Mesenchymal stem cell (in vitro differentiated cells and primary cell): ENCODE measurements at regions not wholly inside any gene's neighbourhood (a gene's known extent, or its start where the extent isn't known, plus 50 kb on each side); places are given as distances from the start of the nearest gene placed in this dataset.

Experiments used
- DNase-seq: peaks from one replicate; pipeline ENCODE4 v3.0.0-alpha.2; 2013
- H2AFZ ChIP-seq: one replicate; pipeline ENCODE4 v1.6.1; 2013; ENCODE audit warnings: low read depth, mild to moderate bottlenecking, control low read depth, inconsistent platforms, low read length, moderate library complexity
- H2AK5ac ChIP-seq: 2 replicates; pipeline ENCODE4 v1.6.1; 2013; ENCODE audit warnings: low read length, moderate library complexity, mild to moderate bottlenecking, inconsistent platforms; ENCODE audit not compliant: severe bottlenecking
- H2BK120ac ChIP-seq: one replicate; pipeline ENCODE4 v1.6.1; 2013; ENCODE audit warnings: low read depth, mild to moderate bottlenecking, inconsistent platforms, low read length, moderate library complexity
- H2BK12ac ChIP-seq, 2 experiments: one replicate each; pipeline ENCODE4 v1.6.1; 2013; ENCODE audit warnings: inconsistent platforms in 2 of 2, low read length in 2 of 2, mild to moderate bottlenecking in 2 of 2, moderate library complexity in 2 of 2, control low read depth in 1 of 2
- H2BK15ac ChIP-seq: one replicate; pipeline ENCODE4 v1.6.1; 2013; ENCODE audit warnings: mild to moderate bottlenecking, low read depth, inconsistent platforms; ENCODE audit not compliant: poor library complexity, severe bottlenecking
- H2BK5ac ChIP-seq: 2 replicates; pipeline ENCODE4 v1.6.1; 2013; ENCODE audit warnings: low read depth, mild to moderate bottlenecking, low read length, control low read depth, inconsistent platforms; ENCODE audit not compliant: poor library complexity, severe bottlenecking
- H3K14ac ChIP-seq, 2 experiments: one replicate each; pipeline ENCODE4 v1.6.1; 2013; ENCODE audit warnings: inconsistent platforms in 2 of 2, low read length in 2 of 2, control low read depth in 1 of 2, mild to moderate bottlenecking in 1 of 2, moderate library complexity in 1 of 2
- H3K18ac ChIP-seq, 2 experiments: one replicate each; pipeline ENCODE4 v1.6.1; 2013; ENCODE audit warnings: inconsistent platforms in 2 of 2, low read length in 2 of 2, control low read depth in 1 of 2, low read depth in 1 of 2, mild to moderate bottlenecking in 1 of 2
- H3K23ac ChIP-seq, 2 experiments: one replicate each; pipeline ENCODE4 v1.6.1; 2013; ENCODE audit warnings: inconsistent platforms in 2 of 2, low read length in 2 of 2, mild to moderate bottlenecking in 2 of 2, moderate library complexity in 2 of 2, control low read depth in 1 of 2
- H3K27ac ChIP-seq: 2 replicates; pipeline ENCODE4 v1.5.1; 2013; ENCODE audit warnings: mild to moderate bottlenecking, moderate library complexity, low read length, control low read depth, inconsistent platforms; ENCODE audit not compliant: poor library complexity, severe bottlenecking
- H3K27me3 ChIP-seq, 2 experiments: 2 replicates each; pipeline versions ENCODE4 v1.6.1 to v1.7.0; 2013; ENCODE audit warnings: low read length in 2 of 2, mild to moderate bottlenecking in 2 of 2, moderate library complexity in 2 of 2, control low read depth in 1 of 2, inconsistent platforms in 1 of 2; ENCODE audit not compliant: control insufficient read depth in 1 of 2, insufficient read depth in 1 of 2
- H3K36me3 ChIP-seq, 2 experiments: 2 replicates each; pipeline versions ENCODE4 v1.6.1 to v1.7.0; 2013; ENCODE audit warnings: low read length in 2 of 2, control low read depth in 1 of 2, inconsistent platforms in 1 of 2, low read depth in 1 of 2, mild to moderate bottlenecking in 1 of 2; ENCODE audit not compliant: insufficient read depth in 2 of 2, control insufficient read depth in 1 of 2
- H3K4ac ChIP-seq, 2 experiments: one replicate each; pipeline ENCODE4 v1.6.1; 2013; ENCODE audit warnings: inconsistent platforms in 2 of 2, low read length in 2 of 2, mild to moderate bottlenecking in 2 of 2, moderate library complexity in 2 of 2, control low read depth in 1 of 2, low read depth in 1 of 2
- H3K4me1 ChIP-seq: 2 replicates; pipeline ENCODE4 v1.6.1; 2013; ENCODE audit warnings: low read depth, low read length, control low read depth; ENCODE audit not compliant: control insufficient read depth, insufficient read depth
- H3K4me2 ChIP-seq: 2 replicates; pipeline ENCODE4 v1.6.1; 2013; ENCODE audit warnings: low read length, mild to moderate bottlenecking, inconsistent platforms; ENCODE audit not compliant: poor library complexity, severe bottlenecking
- H3K4me3 ChIP-seq, 2 experiments: 2 replicates each; pipeline versions ENCODE4 v1.5.1 to v1.7.0; 2013; ENCODE audit warnings: low read length in 2 of 2, mild to moderate bottlenecking in 2 of 2, control low read depth in 1 of 2, low read depth in 1 of 2; ENCODE audit not compliant: insufficient read depth in 1 of 2
- H3K79me1 ChIP-seq: replicated peaks from 2 replicates; pipeline ENCODE4 v1.6.1; 2013; ENCODE audit warnings: mild to moderate bottlenecking, control low read depth, low read length, inconsistent platforms; ENCODE audit not compliant: poor library complexity, severe bottlenecking
- H3K9ac ChIP-seq: 2 replicates; pipeline ENCODE4 v1.7.0; 2013; ENCODE audit warnings: mild to moderate bottlenecking, low read length, moderate library complexity
- H3K9me3 ChIP-seq: 2 replicates; pipeline ENCODE4 v1.7.0; 2013; ENCODE audit warnings: mild to moderate bottlenecking, low read length; ENCODE audit not compliant: control insufficient read depth
- H4K8ac ChIP-seq: one replicate; pipeline ENCODE4 v1.6.1; 2013; ENCODE audit warnings: inconsistent platforms, mild to moderate bottlenecking, low read length, moderate library complexity
- H4K91ac ChIP-seq: one replicate; pipeline ENCODE4 v1.6.1; 2013; ENCODE audit warnings: mild to moderate bottlenecking, low read length, inconsistent platforms
- WGBS: methylation state at CpG from one replicate; pipeline ENCODE4 v1.1.7; 2013; ENCODE audit warnings: mixed read lengths; 5-methylcytosine and 5-hydroxymethylcytosine counted together

GRCh38 chr2:129866391-129866790 is 113.1 kb upstream of the RAB6C start:
- no peak overlapping the region for H3K27ac ChIP-seq
- 96% methylated on average over 3 of the region's 3 CpGs for WGBS
- no peak overlapping the region for H3K4ac ChIP-seq
- H3K79me1 ChIP-seq: no peaks in the 10 kb centered on the region
- no peak overlapping the region for H2BK15ac ChIP-seq
- no peak overlapping the region for H3K18ac ChIP-seq
- DNase-seq: no peak
- no peak overlapping the region for H2BK12ac ChIP-seq
- no peak overlapping the region for H2BK5ac ChIP-seq
- H3K4me3 ChIP-seq: no peak overlapping the region
- no peaks in the 10 kb centered on the region for H3K36me3 ChIP-seq
- H3K27me3 ChIP-seq: no peaks in the 10 kb centered on the region
- no peak overlapping the region for H3K14ac ChIP-seq
- no peak overlapping the region for H4K8ac ChIP-seq
- H2AK5ac ChIP-seq: no peak overlapping the region
- no peaks in the 10 kb centered on the region for H3K4me1 ChIP-seq
- H3K9ac ChIP-seq: no peak overlapping the region
- no peak overlapping the region for H3K4me2 ChIP-seq
- no peak overlapping the region for H4K91ac ChIP-seq
- no peak overlapping the region for H3K23ac ChIP-seq
- H2AFZ ChIP-seq: no peak overlapping the region
- no peaks in the 10 kb centered on the region for H3K9me3 ChIP-seq
- no peak overlapping the region for H2BK120ac ChIP-seq

- no peak overlapping the region for H3K23ac ChIP-seq
- H2AK5ac ChIP-seq: no peak overlapping the region
- H3K18ac ChIP-seq: no peak overlapping the region
- H3K79me1 ChIP-seq: no peaks in the 10 kb centered on the region
- no peak overlapping the region for H2BK5ac ChIP-seq
- no peak overlapping the region for H3K4me3 ChIP-seq
- no peak overlapping the region for H4K91ac ChIP-seq
- H2BK12ac ChIP-seq: no peak overlapping the region
- no peak overlapping the region for H3K4me2 ChIP-seq
- H3K4me1 ChIP-seq: no peaks in the 10 kb centered on the region
- no peak overlapping the region for H2AFZ ChIP-seq
- H4K8ac ChIP-seq: no peak overlapping the region
- WGBS: 76% methylated on average over 8 of the region's 8 CpGs
- H3K4ac ChIP-seq: no peak overlapping the region
- H3K9ac ChIP-seq: no peak overlapping the region
- H2BK120ac ChIP-seq: no peak overlapping the region
- DNase-seq: no peak
- no peak overlapping the region for H3K27ac ChIP-seq
- H3K36me3 ChIP-seq: no peaks in the 10 kb centered on the region
- no peak overlapping the region for H2BK15ac ChIP-seq
- no peaks in the 10 kb centered on the region for H3K9me3 ChIP-seq
- H3K14ac ChIP-seq: no peak overlapping the region
- no peaks in the 10 kb centered on the region for H3K27me3 ChIP-seq
Observed at GRCh38 chr2:129868151-129868550, 111.3 kb upstream of the RAB6C start.

DNA sequence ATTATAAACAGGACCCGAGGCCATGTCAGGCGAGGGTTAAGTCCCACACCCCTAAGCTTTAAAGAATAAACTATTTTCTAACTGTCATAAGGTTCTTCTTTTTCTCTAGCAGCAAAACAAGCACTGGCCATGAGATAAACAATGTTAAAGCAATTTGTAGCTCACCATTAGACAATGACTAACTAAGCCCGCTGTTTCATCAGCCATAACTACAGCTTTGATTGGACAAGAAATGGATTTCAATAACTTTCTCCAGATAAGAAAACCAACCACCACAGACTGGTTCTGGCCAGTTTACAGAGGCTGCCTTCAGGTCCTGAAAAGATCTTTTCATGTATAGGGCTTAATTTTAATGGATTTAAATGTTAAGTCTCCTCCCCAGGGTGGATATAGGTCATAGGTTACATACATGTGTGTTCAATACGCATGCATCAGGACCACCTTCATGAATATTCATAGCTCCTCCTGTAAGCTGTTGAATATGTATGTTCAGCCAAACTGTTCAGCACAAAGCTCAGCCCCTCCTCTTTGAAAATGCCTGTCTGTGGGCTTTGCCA is 108.7 kb upstream of the RAB6C start:
- Histone ChIP-seq H3K27me3 (peaks cover 0 to 4% of the 10 kb centered on the region in 2 experiments), H3K4me3 (no peak overlapping the region), H3K4ac (no peak overlapping the region), H4K8ac (no peak overlapping the region), H2AK5ac (no peak overlapping the region), H3K27ac (no peak overlapping the region), H2BK120ac (no peak overlapping the region), H3K9ac (no peak overlapping the region), H3K9me3 (no peaks in the 10 kb centered on the region), H3K79me1 (no peaks in the 10 kb centered on the region), H3K4me2 (no peak overlapping the region), H3K36me3 (no peaks in the 10 kb centered on the region), H2AFZ (no peak overlapping the region), H2BK15ac (no peak overlapping the region), H3K18ac (no peak overlapping the region), H2BK12ac (no peak overlapping the region), H4K91ac (no peak overlapping the region), H2BK5ac (no peak overlapping the region), H3K4me1 (no peaks in the 10 kb centered on the region), H3K14ac (no peak overlapping the region), H3K23ac (no peak overlapping the region)
- WGBS: 70% methylated on average over 4 of the region's 4 CpGs
- peak; percentile 9 for DNase-seq

GRCh38 chr2:129872446-129872845 is 107.0 kb upstream of the RAB6C start:
- Histone ChIP-seq H3K79me1 (no peaks in the 10 kb centered on the region), H3K9ac (no peak overlapping the region), H3K9me3 (no peaks in the 10 kb centered on the region), H2BK5ac (no peak overlapping the region), H4K8ac (no peak overlapping the region), H4K91ac (no peak overlapping the region), H3K4me3 (no peak overlapping the region), H3K27ac (no peak overlapping the region), H3K23ac (no peak overlapping the region), H3K4me2 (no peak overlapping the region), H3K4ac (no peak overlapping the region), H2BK120ac (no peak overlapping the region), H3K36me3 (no peaks in the 10 kb centered on the region), H2AFZ (no peak overlapping the region), H2AK5ac (no peak overlapping the region), H3K4me1 (peaks cover 3% of the 10 kb centered on the region), H2BK12ac (no peak overlapping the region), H3K14ac (no peak overlapping the region), H2BK15ac (no peak overlapping the region), H3K18ac (no peak overlapping the region), H3K27me3 (peaks cover 0 to 4% of the 10 kb centered on the region in 2 experiments)
- 100% methylated on average over 3 of the region's 4 CpGs for WGBS
- no peak for DNase-seq
